Gastroesophageal sphincter (tissue), 3 donors: ENCODE measurements at regions not wholly inside any gene's neighbourhood (a gene's known extent, or its start where the extent isn't known, plus 50 kb on each side); places are given as distances from the start of the nearest gene placed in this dataset.

Source experiments
- POLR2A ChIP-seq, 2 donors: fragments of 450-650 bp; IDR thresholded peaks; one replicate each; pipeline ENCODE4 v1.6.1; 2017; ENCODE audit warnings: antibody characterized with exemption in 2 of 2, mild to moderate bottlenecking in 2 of 2, moderate library complexity in 1 of 2
- POLR2AphosphoS5 ChIP-seq: sonication (generic); formaldehyde crosslinking; IDR thresholded peaks from one replicate; pipeline ENCODE4 v1.6.1; 2017; ENCODE audit warnings: antibody characterized with exemption
- TF ChIP-seq, protein P1 (sequence below), 4 experiments: fragments of 200-600 bp in 2 of 4; fragments of 450-650 bp in 2 of 4; sonication (generic) in 1 of 4; IDR thresholded peaks; one replicate each; pipeline ENCODE4 v1.5.1; 2017 to 2019; ENCODE audit warnings: antibody characterized with exemption in 4 of 4, mild to moderate bottlenecking in 2 of 4, moderate library complexity in 2 of 4

DNA sequence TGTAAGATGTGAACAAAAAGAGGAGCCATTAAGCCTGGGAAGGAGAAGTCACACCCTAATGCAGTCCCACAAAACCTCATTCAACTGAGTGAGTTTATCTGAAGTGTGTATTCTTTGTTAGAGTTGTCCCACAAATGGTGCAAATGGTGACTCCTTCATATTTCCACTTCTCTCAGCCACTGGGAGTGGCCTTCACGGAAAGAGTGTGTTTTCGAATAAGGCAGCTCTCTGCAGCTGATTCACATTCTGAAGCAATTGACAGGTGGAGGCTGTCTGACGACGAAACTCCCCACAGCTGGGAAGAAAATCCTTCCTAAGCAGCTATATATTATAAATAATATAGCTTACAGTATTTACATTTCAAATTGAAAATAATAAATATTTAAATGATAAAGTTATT is 318.8 kb upstream of the TMEFF2 start:
- TF ChIP-seq, protein P1, sequence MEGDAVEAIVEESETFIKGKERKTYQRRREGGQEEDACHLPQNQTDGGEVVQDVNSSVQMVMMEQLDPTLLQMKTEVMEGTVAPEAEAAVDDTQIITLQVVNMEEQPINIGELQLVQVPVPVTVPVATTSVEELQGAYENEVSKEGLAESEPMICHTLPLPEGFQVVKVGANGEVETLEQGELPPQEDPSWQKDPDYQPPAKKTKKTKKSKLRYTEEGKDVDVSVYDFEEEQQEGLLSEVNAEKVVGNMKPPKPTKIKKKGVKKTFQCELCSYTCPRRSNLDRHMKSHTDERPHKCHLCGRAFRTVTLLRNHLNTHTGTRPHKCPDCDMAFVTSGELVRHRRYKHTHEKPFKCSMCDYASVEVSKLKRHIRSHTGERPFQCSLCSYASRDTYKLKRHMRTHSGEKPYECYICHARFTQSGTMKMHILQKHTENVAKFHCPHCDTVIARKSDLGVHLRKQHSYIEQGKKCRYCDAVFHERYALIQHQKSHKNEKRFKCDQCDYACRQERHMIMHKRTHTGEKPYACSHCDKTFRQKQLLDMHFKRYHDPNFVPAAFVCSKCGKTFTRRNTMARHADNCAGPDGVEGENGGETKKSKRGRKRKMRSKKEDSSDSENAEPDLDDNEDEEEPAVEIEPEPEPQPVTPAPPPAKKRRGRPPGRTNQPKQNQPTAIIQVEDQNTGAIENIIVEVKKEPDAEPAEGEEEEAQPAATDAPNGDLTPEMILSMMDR (IDR thresholded peaks at IDR 0.05), result no peak
- no peak for TF ChIP-seq POLR2A (IDR thresholded peaks at IDR 0.05)
- TF ChIP-seq POLR2AphosphoS5, result no peak
